Neural progenitor cell (in vitro differentiated cells): ENCODE measurements at regions not wholly inside any gene's neighbourhood (a gene's known extent, or its start where the extent isn't known, plus 50 kb on each side); places are given as distances from the start of the nearest gene placed in this dataset.

Experiments used
- DNase-seq: peaks from one replicate; pipeline ENCODE4 v3.0.0-alpha.2; 2016; ENCODE audit warnings: low spot score
- H2AFZ ChIP-seq: fragments of 200-600 bp; sonication (generic); replicated peaks from 2 replicates; pipeline ENCODE4 v1.6.1; 2016; ENCODE audit warnings: antibody characterized with exemption
- H3F3A ChIP-seq: fragments of 200-600 bp; sonication (generic); 2 replicates; pipeline ENCODE4 v1.6.1; 2016; ENCODE audit warnings: antibody characterized with exemption, low read depth
- H3K27ac ChIP-seq: fragments of 200-600 bp; sonication (generic); 2 replicates; pipeline ENCODE4 v1.5.1; 2016; ENCODE audit warnings: mild to moderate bottlenecking
- H3K27me3 ChIP-seq: fragments of 200-600 bp; sonication (generic); 2 replicates; pipeline ENCODE4 v1.6.1; 2016; ENCODE audit warnings: mild to moderate bottlenecking, moderate library complexity
- H3K36me3 ChIP-seq: fragments of 200-600 bp; sonication (generic); 2 replicates; pipeline ENCODE4 v1.5.1; 2016
- H3K4me1 ChIP-seq: fragments of 200-600 bp; sonication (generic); 2 replicates; pipeline ENCODE4 v1.6.1; 2016; ENCODE audit warnings: mixed run types
- H3K4me2 ChIP-seq: fragments of 200-600 bp; sonication (generic); 2 replicates; pipeline ENCODE4 v1.6.1; 2016
- H3K4me3 ChIP-seq: fragments of 200-600 bp; sonication (generic); 2 replicates; pipeline ENCODE4 v1.5.1; 2016
- H3K79me2 ChIP-seq: fragments of 200-600 bp; sonication (generic); 2 replicates; pipeline ENCODE4 v1.6.1; 2016; ENCODE audit warnings: low read depth
- H3K9ac ChIP-seq: fragments of 200-600 bp; sonication (generic); 2 replicates; pipeline ENCODE4 v1.6.1; 2016
- H3K9me3 ChIP-seq: fragments of 200-600 bp; sonication (generic); 2 replicates; pipeline ENCODE4 v1.5.1; 2016; ENCODE audit warnings: low read depth
- H4K20me1 ChIP-seq: fragments of 200-600 bp; sonication (generic); 2 replicates; pipeline ENCODE4 v1.6.1; 2016; ENCODE audit warnings: low read depth
- H3K27ac Mint-ChIP-seq: 3 replicates; pipeline ENCODE4 v1.8.0; 2021; ENCODE audit warnings: mixed read lengths
- H3K27me3 Mint-ChIP-seq: 2 replicates; pipeline ENCODE4 v1.8.0; 2022; ENCODE audit warnings: low read depth, mild to moderate bottlenecking, inconsistent platforms, moderate library complexity, mixed read lengths; ENCODE audit not compliant: insufficient read depth
- H3K36me3 Mint-ChIP-seq: 3 replicates; pipeline ENCODE4 v1.8.0; 2021; ENCODE audit warnings: mixed read lengths
- H3K4me1 Mint-ChIP-seq: 3 replicates; pipeline ENCODE4 v1.8.0; 2021; ENCODE audit warnings: mixed read lengths
- H3K4me3 Mint-ChIP-seq: 3 replicates; pipeline ENCODE4 v1.8.0; 2021; ENCODE audit warnings: mild to moderate bottlenecking, moderate library complexity, mixed read lengths
- H3K9me3 Mint-ChIP-seq: 3 replicates; pipeline ENCODE4 v1.8.0; 2020; ENCODE audit warnings: mixed read lengths
- EZH2 ChIP-seq: fragments of 200-600 bp; sonication (generic); IDR thresholded peaks from 2 replicates; pipeline ENCODE4 v1.6.1; 2017; ENCODE audit warnings: antibody characterized with exemption, mild to moderate bottlenecking, moderate library complexity
- EZH2phosphoT487 ChIP-seq: fragments of 200-600 bp; sonication (generic); IDR thresholded peaks from 2 replicates; pipeline ENCODE4 v1.6.1; 2017; ENCODE audit warnings: antibody characterized with exemption
- TF ChIP-seq, protein P1 (sequence below): fragments of 200-600 bp; sonication (generic); IDR thresholded peaks from 2 replicates; pipeline ENCODE4 v1.5.1; 2017; ENCODE audit warnings: antibody characterized with exemption, mild to moderate bottlenecking

GRCh38 chr16:54397190-54397835, 110.7 kb upstream of the IRX3 start:
- no peaks in the 10 kb centered on the region for H3K79me2 ChIP-seq
- Mint-ChIP-seq H3K36me3 (no peaks in the 10 kb centered on the region), H3K27me3 (peaks cover 11% of the 10 kb centered on the region), H3K27ac (no peak overlapping the region), H3K9me3 (peaks cover 2% of the 10 kb centered on the region), H3K4me1 (peaks cover 3% of the 10 kb centered on the region), H3K4me3 (no peak overlapping the region)
- H3K27ac ChIP-seq, result no peak overlapping the region
- H3K36me3 ChIP-seq, result no peaks in the 10 kb centered on the region
- no peaks in the 10 kb centered on the region for H4K20me1 ChIP-seq
- H3K27me3 ChIP-seq, result peaks cover 4% of the 10 kb centered on the region
- H3K9me3 ChIP-seq, result no peaks in the 10 kb centered on the region
- H3K9ac ChIP-seq, result no peak overlapping the region
- H3F3A ChIP-seq, result no peaks in the 10 kb centered on the region
- no peak overlapping the region for H3K4me3 ChIP-seq
- H3K4me2 ChIP-seq, result no peak overlapping the region
- H2AFZ ChIP-seq, result no peak overlapping the region
- TF ChIP-seq EZH2, result no peak
- TF ChIP-seq, protein P1, sequence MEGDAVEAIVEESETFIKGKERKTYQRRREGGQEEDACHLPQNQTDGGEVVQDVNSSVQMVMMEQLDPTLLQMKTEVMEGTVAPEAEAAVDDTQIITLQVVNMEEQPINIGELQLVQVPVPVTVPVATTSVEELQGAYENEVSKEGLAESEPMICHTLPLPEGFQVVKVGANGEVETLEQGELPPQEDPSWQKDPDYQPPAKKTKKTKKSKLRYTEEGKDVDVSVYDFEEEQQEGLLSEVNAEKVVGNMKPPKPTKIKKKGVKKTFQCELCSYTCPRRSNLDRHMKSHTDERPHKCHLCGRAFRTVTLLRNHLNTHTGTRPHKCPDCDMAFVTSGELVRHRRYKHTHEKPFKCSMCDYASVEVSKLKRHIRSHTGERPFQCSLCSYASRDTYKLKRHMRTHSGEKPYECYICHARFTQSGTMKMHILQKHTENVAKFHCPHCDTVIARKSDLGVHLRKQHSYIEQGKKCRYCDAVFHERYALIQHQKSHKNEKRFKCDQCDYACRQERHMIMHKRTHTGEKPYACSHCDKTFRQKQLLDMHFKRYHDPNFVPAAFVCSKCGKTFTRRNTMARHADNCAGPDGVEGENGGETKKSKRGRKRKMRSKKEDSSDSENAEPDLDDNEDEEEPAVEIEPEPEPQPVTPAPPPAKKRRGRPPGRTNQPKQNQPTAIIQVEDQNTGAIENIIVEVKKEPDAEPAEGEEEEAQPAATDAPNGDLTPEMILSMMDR, result no peak
- no peak for TF ChIP-seq EZH2phosphoT487
- DNase-seq, result no peak
- H3K4me1 ChIP-seq, result peaks cover 3% of the 10 kb centered on the region

- Histone ChIP-seq H3K27ac (no peak overlapping the region), H3K4me3 (no peak overlapping the region), H4K20me1 (no peaks in the 10 kb centered on the region), H3K79me2 (no peaks in the 10 kb centered on the region), H3K36me3 (no peaks in the 10 kb centered on the region), H3K27me3 (peaks cover 3% of the 10 kb centered on the region), H3K4me2 (peak overlapping the region; percentile 57), H3F3A (peaks cover 10% of the 10 kb centered on the region), H3K9ac (no peak overlapping the region), H3K9me3 (no peaks in the 10 kb centered on the region), H2AFZ (no peak overlapping the region), H3K4me1 (peaks cover 16% of the 10 kb centered on the region)
- TF ChIP-seq EZH2 (no peak), EZH2phosphoT487 (no peak)
- TF ChIP-seq, protein P1, result no peak
- peaks cover 6% of the 10 kb centered on the region for H3K27me3 Mint-ChIP-seq
- H3K9me3 Mint-ChIP-seq, result no peaks in the 10 kb centered on the region
- no peaks in the 10 kb centered on the region for H3K36me3 Mint-ChIP-seq
- H3K4me3 Mint-ChIP-seq, result no peak overlapping the region
- H3K27ac Mint-ChIP-seq, result peak overlapping the region; percentile 23
- peak; percentile 69 for DNase-seq
- H3K4me1 Mint-ChIP-seq, result peaks cover 13% of the 10 kb centered on the region
These were observed 103.4 kb upstream of the IRX3 start for GRCh38 chr16:54389836-54390494.

- H3K36me3 ChIP-seq, result no peaks in the 10 kb centered on the region
- H3K27ac ChIP-seq, result no peak overlapping the region
- TF ChIP-seq EZH2phosphoT487 (no peak), EZH2 (no peak)
- TF ChIP-seq, protein P1, result no peak
- Mint-ChIP-seq H3K27ac (no peak overlapping the region), H3K27me3 (peaks cover 9% of the 10 kb centered on the region), H3K4me1 (peaks cover 11% of the 10 kb centered on the region), H3K4me3 (no peak overlapping the region), H3K36me3 (peaks cover 5% of the 10 kb centered on the region), H3K9me3 (peaks cover 28% of the 10 kb centered on the region)
- no peak for DNase-seq
- H3K4me2 ChIP-seq, result no peak overlapping the region
- H3K27me3 ChIP-seq, result no peaks in the 10 kb centered on the region
- H4K20me1 ChIP-seq, result no peaks in the 10 kb centered on the region
- no peak overlapping the region for H2AFZ ChIP-seq
- peaks cover 8% of the 10 kb centered on the region for H3F3A ChIP-seq
- H3K4me1 ChIP-seq, result peaks cover 12% of the 10 kb centered on the region
- H3K4me3 ChIP-seq, result no peak overlapping the region
- no peak overlapping the region for H3K9ac ChIP-seq
- H3K9me3 ChIP-seq, result no peaks in the 10 kb centered on the region
- H3K79me2 ChIP-seq, result no peaks in the 10 kb centered on the region
These were observed 98.6 kb upstream of the IRX3 start for GRCh38 chr16:54385141-54385540.
